GM04504 (cell line): ENCODE measurements at regions not wholly inside any gene's neighbourhood (a gene's known extent, or its start where the extent isn't known, plus 50 kb on each side); places are given as distances from the start of the nearest gene placed in this dataset.

ENCODE experiments used
- DNase-seq: peaks from one replicate; pipeline ENCODE4 v3.0.0-alpha.2; 2012; ENCODE audit warnings: low read depth

- DNase-seq, result no peak
Measured at GRCh38 chr10:14468023-14468441, 137.3 kb upstream of the FRMD4A start.

GRCh38 chr10:14466257-14466656 is 135.5 kb upstream of the FRMD4A start:
- no peak for DNase-seq

GRCh38 chr10:14460447-14460846 is 129.7 kb upstream of the FRMD4A start:
- DNase-seq, result no peak

- DNase-seq, result no peak
Measured at GRCh38 chr10:14459665-14460064, 128.9 kb upstream of the FRMD4A start.

- DNase-seq, result no peak
Measured at GRCh38 chr10:14456870-14457266, 126.1 kb upstream of the FRMD4A start.

- DNase-seq, result no peak
Measured at GRCh38 chr10:14456218-14456869, 125.6 kb upstream of the FRMD4A start.

GRCh38 chr10:14454629-14455028 is 123.9 kb upstream of the FRMD4A start:
- DNase-seq, result no peak

- DNase-seq, result no peak
Measured at GRCh38 chr10:14454206-14454605, 123.5 kb upstream of the FRMD4A start.

GRCh38 chr10:14453593-14453992 is 122.9 kb upstream of the FRMD4A start:
- no peak for DNase-seq

- DNase-seq, result no peak
Measured at GRCh38 chr10:14451341-14451740, 120.6 kb upstream of the FRMD4A start.

- DNase-seq, result peak; percentile 5
Measured at GRCh38 chr10:14450041-14450491, 119.3 kb upstream of the FRMD4A start.

- DNase-seq, result no peak
Measured at GRCh38 chr10:14449293-14449815, 118.6 kb upstream of the FRMD4A start.

- DNase-seq, result no peak
Measured at GRCh38 chr10:14448197-14448990, 117.7 kb upstream of the FRMD4A start.

- no peak for DNase-seq
Measured at GRCh38 chr10:14447094-14447839, 116.5 kb upstream of the FRMD4A start.

GRCh38 chr10:14439451-14440259 is 108.9 kb upstream of the FRMD4A start:
- DNase-seq, result no peak

- no peak for DNase-seq
Measured at GRCh38 chr10:14438576-14438975, 107.9 kb upstream of the FRMD4A start.

- DNase-seq, result no peak
Measured at GRCh38 chr10:14438057-14438456, 107.3 kb upstream of the FRMD4A start.

GRCh38 chr10:14435976-14436632 is 105.4 kb upstream of the FRMD4A start:
- no peak for DNase-seq

- no peak for DNase-seq
Measured at GRCh38 chr10:14433147-14433546, 102.4 kb upstream of the FRMD4A start.

- DNase-seq, result no peak
Measured at GRCh38 chr10:14431868-14432267, 101.1 kb upstream of the FRMD4A start.

GRCh38 chr10:14429043-14429700 is 98.4 kb upstream of the FRMD4A start:
- no peak for DNase-seq
